ENCODE measurements at regions not wholly inside any gene's neighbourhood (a gene's known extent, or its start where the extent isn't known, plus 50 kb on each side); places are given as distances from the start of the nearest gene placed in this dataset.

GRCh38 chr1:186730951-186731729 is 50.9 kb upstream of the PTGS2 start:
- DNase-seq, result no peak

Data from NCI-H510A treated with DMSO at 0.1 percent for 48 hours (cell line).